Thyroid gland (tissue), 4 donors: ENCODE measurements at regions not wholly inside any gene's neighbourhood (a gene's known extent, or its start where the extent isn't known, plus 50 kb on each side); places are given as distances from the start of the nearest gene placed in this dataset.

ENCODE experiments used
- CTCF ChIP-seq, 6 experiments: fragments of 200-600 bp in 3 of 6; fragments of 450-650 bp in 3 of 6; sonication (generic) in 3 of 6; IDR thresholded peaks; one replicate each; pipeline ENCODE4 v1.5.1; 2016 to 2019; ENCODE audit warnings: antibody characterized with exemption in 6 of 6, mild to moderate bottlenecking in 2 of 6, inconsistent platforms in 1 of 6, moderate library complexity in 1 of 6
- POLR2A ChIP-seq, 2 donors: fragments of 450-650 bp; IDR thresholded peaks; one replicate each; pipeline ENCODE4 v1.6.1; 2017; ENCODE audit warnings: antibody characterized with exemption in 2 of 2, mild to moderate bottlenecking in 2 of 2, moderate library complexity in 1 of 2

GRCh38 chr5:57581222-57581621 is 98.6 kb upstream of the ACTBL2 start:
- TF ChIP-seq POLR2A (IDR thresholded peaks at IDR 0.05) (no peak), CTCF (IDR thresholded peaks at IDR 0.05) (no peak)
